HCT116 (cell line): ENCODE measurements at regions not wholly inside any gene's neighbourhood (a gene's known extent, or its start where the extent isn't known, plus 50 kb on each side); places are given as distances from the start of the nearest gene placed in this dataset.

Experiments
- POLR2A ChIP-seq: IDR thresholded peaks from 2 replicates; pipeline ENCODE4 v1.7.0; 2011; ENCODE audit warnings: borderline replicate concordance; ENCODE audit not compliant: insufficient read depth, insufficient read length; ENCODE audit errors: extremely low read depth
- TF ChIP-seq, protein P1 (sequence below): IDR thresholded peaks from 2 replicates; pipeline ENCODE4 v1.6.1; 2012
- TF ChIP-seq, protein P2 (sequence below), 3 experiments: fragments of 200-600 bp in 1 of 3; sonication (generic) in 1 of 3; IDR thresholded peaks in 2 of 3; conservative IDR thresholded peaks in 1 of 3; 2 replicates each; pipeline ENCODE4 v1.5.1; 2012 to 2017; ENCODE audit warnings: low read depth in 2 of 3, low read length in 2 of 3, antibody characterized with exemption in 1 of 3, borderline replicate concordance in 1 of 3, control low read depth in 1 of 3, mild to moderate bottlenecking in 1 of 3, mixed read lengths in 1 of 3, mixed run types in 1 of 3, moderate library complexity in 1 of 3; ENCODE audit not compliant: insufficient read depth in 1 of 3

DNA sequence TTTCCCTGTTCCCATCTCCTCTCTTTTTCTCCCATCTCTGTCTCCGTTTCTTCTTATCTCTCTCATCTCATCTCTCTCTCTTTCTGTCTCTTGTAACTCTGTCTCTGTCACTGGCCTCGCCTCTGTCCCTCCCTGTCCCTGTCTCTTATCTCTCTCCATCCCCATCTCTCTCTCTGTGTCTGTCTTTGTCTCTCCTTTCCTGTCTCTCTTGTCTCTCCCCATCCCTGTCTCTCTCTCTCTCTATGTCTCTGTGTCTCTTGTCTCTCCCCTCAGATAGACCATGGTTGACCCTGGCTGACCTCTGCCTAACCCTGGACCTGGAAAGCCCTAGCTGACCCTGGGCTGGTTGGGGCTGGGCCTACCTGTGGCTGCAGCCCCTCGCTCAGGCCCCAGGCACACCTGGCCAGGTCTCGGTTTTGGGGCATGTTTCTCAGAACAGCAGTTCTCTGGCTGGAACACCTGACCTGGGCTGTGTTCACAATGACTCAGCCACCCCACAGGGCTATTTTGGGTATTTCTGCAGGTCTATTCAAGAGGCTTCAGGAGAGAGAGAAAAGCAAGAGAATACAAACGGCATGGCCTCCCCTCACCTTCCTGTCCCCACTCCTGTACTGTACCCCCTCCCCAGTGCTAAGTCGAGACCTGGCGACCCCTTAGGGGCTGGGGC is 174.4 kb downstream of the TMEM121 start:
- TF ChIP-seq, protein P1, sequence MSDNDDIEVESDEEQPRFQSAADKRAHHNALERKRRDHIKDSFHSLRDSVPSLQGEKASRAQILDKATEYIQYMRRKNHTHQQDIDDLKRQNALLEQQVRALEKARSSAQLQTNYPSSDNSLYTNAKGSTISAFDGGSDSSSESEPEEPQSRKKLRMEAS = no peak
- no peak for TF ChIP-seq POLR2A
- TF ChIP-seq, protein P2, sequence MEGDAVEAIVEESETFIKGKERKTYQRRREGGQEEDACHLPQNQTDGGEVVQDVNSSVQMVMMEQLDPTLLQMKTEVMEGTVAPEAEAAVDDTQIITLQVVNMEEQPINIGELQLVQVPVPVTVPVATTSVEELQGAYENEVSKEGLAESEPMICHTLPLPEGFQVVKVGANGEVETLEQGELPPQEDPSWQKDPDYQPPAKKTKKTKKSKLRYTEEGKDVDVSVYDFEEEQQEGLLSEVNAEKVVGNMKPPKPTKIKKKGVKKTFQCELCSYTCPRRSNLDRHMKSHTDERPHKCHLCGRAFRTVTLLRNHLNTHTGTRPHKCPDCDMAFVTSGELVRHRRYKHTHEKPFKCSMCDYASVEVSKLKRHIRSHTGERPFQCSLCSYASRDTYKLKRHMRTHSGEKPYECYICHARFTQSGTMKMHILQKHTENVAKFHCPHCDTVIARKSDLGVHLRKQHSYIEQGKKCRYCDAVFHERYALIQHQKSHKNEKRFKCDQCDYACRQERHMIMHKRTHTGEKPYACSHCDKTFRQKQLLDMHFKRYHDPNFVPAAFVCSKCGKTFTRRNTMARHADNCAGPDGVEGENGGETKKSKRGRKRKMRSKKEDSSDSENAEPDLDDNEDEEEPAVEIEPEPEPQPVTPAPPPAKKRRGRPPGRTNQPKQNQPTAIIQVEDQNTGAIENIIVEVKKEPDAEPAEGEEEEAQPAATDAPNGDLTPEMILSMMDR (IDR thresholded peaks at IDR 0.05 in 2 of 3, conservative IDR thresholded peaks at IDR 0.05 in 1 of 3; ENCODE audit: borderline replicate concordance in 1 of 3, insufficient read depth in 1 of 3, low read depth in 2 of 3, low read length in 2 of 3) = no peak
